ENCODE measurements at regions not wholly inside any gene's neighbourhood (a gene's known extent, or its start where the extent isn't known, plus 50 kb on each side); places are given as distances from the start of the nearest gene placed in this dataset.

DNA sequence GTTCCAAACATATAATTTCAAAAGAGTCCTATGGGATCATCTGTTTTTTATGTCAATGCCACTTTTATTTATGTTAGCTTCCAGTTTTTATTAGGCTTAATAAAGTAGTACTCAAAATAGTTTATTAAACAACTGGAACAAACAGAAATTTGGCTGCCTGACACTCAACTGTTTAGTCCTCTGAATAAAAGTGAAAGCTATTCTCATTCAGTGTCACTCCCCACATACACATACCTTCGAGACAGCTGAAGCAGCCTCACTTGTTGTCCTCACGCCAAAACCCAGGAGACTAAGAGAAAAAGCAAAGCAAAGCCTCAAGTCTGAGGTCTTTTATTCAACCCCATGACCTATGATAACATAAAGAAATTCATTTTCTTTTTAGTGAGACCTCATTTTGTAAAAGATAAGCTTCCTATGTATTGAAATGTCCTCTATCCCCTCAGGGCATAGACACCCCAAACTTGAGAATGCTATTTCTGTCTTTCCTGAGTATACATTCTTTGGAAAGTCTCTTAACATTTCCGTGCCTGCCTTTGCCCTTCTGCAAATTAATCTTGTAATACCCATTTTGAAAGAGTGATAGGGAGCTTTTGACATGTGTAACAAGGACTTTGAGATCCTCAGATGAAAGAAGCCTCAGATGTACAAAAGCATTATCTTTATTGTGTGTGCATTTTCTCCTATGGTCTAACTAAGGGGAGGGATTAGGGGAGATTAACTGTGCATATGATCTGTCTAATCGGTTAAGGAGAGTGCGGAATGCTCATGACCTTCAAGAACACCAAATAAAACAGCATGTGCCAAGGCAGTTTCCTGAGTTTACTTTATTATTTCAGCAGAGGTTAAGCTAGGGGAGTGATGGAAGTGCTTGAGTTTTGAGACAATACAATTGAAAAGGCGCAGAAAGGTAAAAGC lies 1523.7 kb upstream of the PIK3C3 start:
- H3K27ac ChIP-seq (ENCODE audit: low read length), result no peak overlapping the region
- ATAC-seq (no peak), DNase-seq (no peak)
- peaks cover 9 to 15% of the 10 kb centered on the region in 2 donors for H3K9me3 Mint-ChIP-seq
- 82% methylated on average over 4 of the region's 6 CpGs for WGBS (ENCODE audit: insufficient coverage)
- TF ChIP-seq CTCF (IDR thresholded peaks at IDR 0.05), result no peak
- no peak overlapping the region for H3K27ac Mint-ChIP-seq
- H3K4me1 ChIP-seq (ENCODE audit: control insufficient read depth, insufficient read depth, low read length), result no peaks in the 10 kb centered on the region
- no peaks in the 10 kb centered on the region for H3K36me3 ChIP-seq (ENCODE audit: control insufficient read depth, insufficient read depth, low read length)
- H3K4me3 Mint-ChIP-seq, result no peak overlapping the region
- no peaks in the 10 kb centered on the region for H3K4me1 Mint-ChIP-seq
- H3K9me3 ChIP-seq (ENCODE audit: control insufficient read depth, insufficient read depth, low read length), result peaks cover 3% of the 10 kb centered on the region
- no peaks in the 10 kb centered on the region for H3K36me3 Mint-ChIP-seq
- no peaks in the 10 kb centered on the region for H3K27me3 ChIP-seq (ENCODE audit: control insufficient read depth, insufficient read depth, low read length)
- H3K4me3 ChIP-seq (ENCODE audit: low read length), result no peak overlapping the region
- H3K27me3 Mint-ChIP-seq (ENCODE audit: low read depth in 2 of 2), result no peaks in the 10 kb centered on the region
- intact Hi-C loops (cut with micrococcal nuclease), result no loop called here

GRCh38 chr18:40423291-40423690 lies 1531.7 kb upstream of the PIK3C3 start:
- Histone ChIP-seq H3K4me3 (ENCODE audit: low read length) (no peak overlapping the region), H3K9me3 (ENCODE audit: control insufficient read depth, insufficient read depth, low read length) (no peaks in the 10 kb centered on the region), H3K27me3 (ENCODE audit: control insufficient read depth, insufficient read depth, low read length) (no peaks in the 10 kb centered on the region), H3K27ac (ENCODE audit: low read length) (no peak overlapping the region), H3K36me3 (ENCODE audit: control insufficient read depth, insufficient read depth, low read length) (no peaks in the 10 kb centered on the region), H3K4me1 (ENCODE audit: control insufficient read depth, insufficient read depth, low read length) (no peaks in the 10 kb centered on the region)
- H3K27ac Mint-ChIP-seq, result no peak overlapping the region
- H3K36me3 Mint-ChIP-seq, result no peaks in the 10 kb centered on the region
- H3K4me1 Mint-ChIP-seq, result no peaks in the 10 kb centered on the region
- TF ChIP-seq CTCF (IDR thresholded peaks at IDR 0.05), result no peak
- no peaks in the 10 kb centered on the region for H3K27me3 Mint-ChIP-seq (ENCODE audit: low read depth in 2 of 2)
- no peak overlapping the region for H3K4me3 Mint-ChIP-seq
- peaks cover 12 to 21% of the 10 kb centered on the region in 2 donors for H3K9me3 Mint-ChIP-seq
- no peak for ATAC-seq
- WGBS (ENCODE audit: insufficient coverage), result 73% methylated on average over 2 of the region's 2 CpGs
- intact Hi-C loops (cut with micrococcal nuclease), result no loop called here
- DNase-seq, result no peak

DNA sequence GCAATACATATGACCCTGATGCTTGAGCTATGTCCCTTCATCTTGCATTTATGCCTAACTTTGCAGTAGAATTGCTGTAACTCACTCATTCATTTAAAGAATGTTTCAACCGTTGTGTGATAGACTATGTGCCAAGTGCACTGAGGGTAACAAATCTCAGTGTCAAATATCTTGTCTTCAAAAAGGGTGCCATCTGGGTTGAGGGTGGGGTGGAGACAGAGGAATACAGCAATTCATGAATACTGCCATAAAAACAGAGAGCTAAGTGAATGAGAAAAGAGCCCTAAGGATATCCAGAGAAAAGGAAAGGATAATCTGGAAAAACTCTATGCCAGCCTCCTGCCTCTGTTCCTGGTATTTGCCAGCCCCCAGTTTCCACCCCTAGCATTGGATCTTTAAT lies 1534.4 kb upstream of the PIK3C3 start:
- no peak for ATAC-seq
- no peak overlapping the region for H3K27ac ChIP-seq (ENCODE audit: low read length)

More for the DNA sequence above, 1534.4 kb upstream of the PIK3C3 start:
- Mint-ChIP-seq H3K27me3 (ENCODE audit: low read depth in 2 of 2) (no peaks in the 10 kb centered on the region), H3K4me1 (no peaks in the 10 kb centered on the region), H3K36me3 (no peaks in the 10 kb centered on the region), H3K4me3 (no peak overlapping the region), H3K27ac (no peak overlapping the region), H3K9me3 (peaks cover 15 to 20% of the 10 kb centered on the region in 2 donors)
- WGBS (ENCODE audit: insufficient coverage), result 75% methylated on average over 1 of the region's 1 CpG
- Histone ChIP-seq H3K27me3 (ENCODE audit: control insufficient read depth, insufficient read depth, low read length) (no peaks in the 10 kb centered on the region), H3K9me3 (ENCODE audit: control insufficient read depth, insufficient read depth, low read length) (no peaks in the 10 kb centered on the region), H3K4me3 (ENCODE audit: low read length) (no peak overlapping the region), H3K4me1 (ENCODE audit: control insufficient read depth, insufficient read depth, low read length) (no peaks in the 10 kb centered on the region), H3K36me3 (ENCODE audit: control insufficient read depth, insufficient read depth, low read length) (no peaks in the 10 kb centered on the region)
- TF ChIP-seq CTCF (IDR thresholded peaks at IDR 0.05), result no peak
- intact Hi-C loops (cut with micrococcal nuclease), result no loop called here
- no peak for DNase-seq
